Fibroblast of the aortic adventitia (primary cell): ENCODE measurements at regions not wholly inside any gene's neighbourhood (a gene's known extent, or its start where the extent isn't known, plus 50 kb on each side); places are given as distances from the start of the nearest gene placed in this dataset.
A peak's percentile ranks its signal among the peaks of the same experiment; 100 is the strongest.

Experiments
- DNase-seq: peaks from one replicate; pipeline ENCODE4 v3.0.0-alpha.2; 2010; ENCODE audit warnings: low read depth
- H3K4me3 ChIP-seq: 2 replicates; pipeline ENCODE4 v1.5.1; 2011; ENCODE audit warnings: low read depth, mild to moderate bottlenecking, control low read depth, low read length, moderate library complexity
- TF ChIP-seq, protein P1 (sequence below): IDR thresholded peaks from 2 replicates; pipeline ENCODE4 v1.5.1; 2011; ENCODE audit warnings: mild to moderate bottlenecking, low read length, control low read depth, inconsistent platforms; ENCODE audit not compliant: insufficient read depth

DNA sequence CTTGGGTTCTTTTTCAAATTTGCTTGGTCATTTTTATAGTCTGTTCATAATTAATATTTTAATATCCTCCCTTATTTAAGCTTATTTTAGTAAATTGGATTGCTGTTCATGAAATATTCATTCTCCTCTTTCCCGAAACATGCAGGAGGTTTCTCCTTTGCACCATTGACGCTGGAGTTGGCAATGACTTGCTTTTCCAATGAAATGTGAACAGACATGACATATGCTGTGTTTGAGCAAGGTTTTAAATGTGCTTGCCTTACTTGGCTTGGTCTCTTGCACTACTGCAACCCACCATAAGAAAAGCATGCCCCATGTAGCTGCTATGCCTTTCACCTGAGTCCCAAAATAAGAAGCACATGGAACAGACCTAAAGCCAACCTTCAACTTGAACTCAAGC is 498.0 kb upstream of the NFIA start:
- TF ChIP-seq, protein P1, sequence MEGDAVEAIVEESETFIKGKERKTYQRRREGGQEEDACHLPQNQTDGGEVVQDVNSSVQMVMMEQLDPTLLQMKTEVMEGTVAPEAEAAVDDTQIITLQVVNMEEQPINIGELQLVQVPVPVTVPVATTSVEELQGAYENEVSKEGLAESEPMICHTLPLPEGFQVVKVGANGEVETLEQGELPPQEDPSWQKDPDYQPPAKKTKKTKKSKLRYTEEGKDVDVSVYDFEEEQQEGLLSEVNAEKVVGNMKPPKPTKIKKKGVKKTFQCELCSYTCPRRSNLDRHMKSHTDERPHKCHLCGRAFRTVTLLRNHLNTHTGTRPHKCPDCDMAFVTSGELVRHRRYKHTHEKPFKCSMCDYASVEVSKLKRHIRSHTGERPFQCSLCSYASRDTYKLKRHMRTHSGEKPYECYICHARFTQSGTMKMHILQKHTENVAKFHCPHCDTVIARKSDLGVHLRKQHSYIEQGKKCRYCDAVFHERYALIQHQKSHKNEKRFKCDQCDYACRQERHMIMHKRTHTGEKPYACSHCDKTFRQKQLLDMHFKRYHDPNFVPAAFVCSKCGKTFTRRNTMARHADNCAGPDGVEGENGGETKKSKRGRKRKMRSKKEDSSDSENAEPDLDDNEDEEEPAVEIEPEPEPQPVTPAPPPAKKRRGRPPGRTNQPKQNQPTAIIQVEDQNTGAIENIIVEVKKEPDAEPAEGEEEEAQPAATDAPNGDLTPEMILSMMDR: no peak
- H3K4me3 ChIP-seq: no peak overlapping the region

DNA sequence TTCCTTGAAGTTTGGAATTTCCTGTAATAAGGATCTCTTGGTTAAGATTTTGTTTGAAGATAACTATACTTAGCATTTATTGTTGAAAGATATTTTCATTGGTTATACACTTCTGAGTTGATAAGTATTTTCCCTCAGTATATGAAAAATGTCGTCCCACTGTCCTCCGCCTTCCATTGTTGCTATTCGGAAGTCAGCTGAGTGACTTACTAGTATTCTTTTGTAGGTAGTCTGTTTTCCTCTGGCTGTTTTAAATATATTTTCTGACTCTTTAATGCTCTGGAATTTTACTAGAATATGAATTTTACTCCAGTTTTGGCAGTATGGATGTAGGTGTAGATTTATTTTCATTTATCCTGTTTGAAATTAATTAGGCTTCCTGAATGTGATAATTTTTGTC is 498.7 kb upstream of the NFIA start:
- no peak for DNase-seq
- H3K4me3 ChIP-seq: no peak overlapping the region
- TF ChIP-seq, protein P1: no peak

More for the DNA sequence above, 498.0 kb upstream of the NFIA start:
- no peak for DNase-seq

DNA sequence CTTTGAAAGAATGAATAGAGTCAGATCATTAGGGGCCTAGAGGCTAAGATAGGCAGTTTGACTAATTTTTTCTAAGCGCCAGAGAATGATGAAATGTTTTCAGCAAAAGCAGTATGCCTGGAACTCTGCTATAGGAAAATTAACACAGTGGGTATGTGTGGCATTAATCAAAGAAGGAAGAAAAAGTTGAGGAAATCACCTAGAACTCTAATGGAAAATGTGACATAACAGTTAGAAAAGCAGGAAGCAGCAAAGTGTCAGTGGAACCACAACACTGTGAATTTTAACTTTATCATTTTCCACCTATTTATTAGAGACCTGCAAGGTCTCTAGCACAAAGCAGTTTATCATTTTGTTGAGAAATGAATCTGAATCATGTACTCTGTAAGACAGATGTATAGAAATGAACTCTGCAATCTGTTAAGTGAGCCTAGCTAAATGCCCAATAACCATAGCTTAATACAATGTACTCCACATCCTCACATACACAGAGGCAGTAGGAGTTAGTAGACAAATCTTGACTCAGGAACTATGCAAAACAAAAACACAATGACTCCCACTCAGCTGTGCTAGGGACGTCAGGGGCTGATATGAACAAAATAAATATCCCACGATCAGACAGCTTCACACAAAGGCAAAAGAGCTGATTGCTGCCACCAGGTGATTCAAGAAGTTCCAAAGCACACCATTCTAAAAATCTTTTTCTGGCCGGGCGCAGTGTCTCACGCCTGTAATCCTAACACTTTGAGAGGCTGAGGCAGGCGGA is 500.7 kb upstream of the NFIA start:
- no peak for DNase-seq
- TF ChIP-seq, protein P1: no peak
- H3K4me3 ChIP-seq: no peak overlapping the region

DNA sequence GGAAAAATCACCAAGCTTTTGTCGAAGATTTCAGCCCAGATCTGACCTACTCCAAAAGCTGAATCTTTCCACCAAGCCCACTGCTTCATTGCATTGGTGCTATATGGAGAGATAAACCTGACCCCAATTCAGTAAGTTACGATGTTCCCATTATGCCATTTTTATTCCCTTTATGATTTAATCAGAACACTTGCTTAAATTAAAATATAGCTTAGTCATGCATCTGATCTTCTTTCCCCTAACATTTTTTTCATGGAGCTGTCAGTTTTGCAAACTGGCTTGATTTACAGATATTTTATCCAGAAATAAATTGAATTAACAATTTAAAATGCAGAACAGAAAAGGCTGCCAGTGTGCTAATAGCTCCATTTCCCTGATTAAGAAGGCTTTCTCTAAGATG is 503.5 kb upstream of the C1orf87 start:
- TF ChIP-seq, protein P1: no peak
- DNase-seq: no peak
- H3K4me3 ChIP-seq: no peak overlapping the region

DNA sequence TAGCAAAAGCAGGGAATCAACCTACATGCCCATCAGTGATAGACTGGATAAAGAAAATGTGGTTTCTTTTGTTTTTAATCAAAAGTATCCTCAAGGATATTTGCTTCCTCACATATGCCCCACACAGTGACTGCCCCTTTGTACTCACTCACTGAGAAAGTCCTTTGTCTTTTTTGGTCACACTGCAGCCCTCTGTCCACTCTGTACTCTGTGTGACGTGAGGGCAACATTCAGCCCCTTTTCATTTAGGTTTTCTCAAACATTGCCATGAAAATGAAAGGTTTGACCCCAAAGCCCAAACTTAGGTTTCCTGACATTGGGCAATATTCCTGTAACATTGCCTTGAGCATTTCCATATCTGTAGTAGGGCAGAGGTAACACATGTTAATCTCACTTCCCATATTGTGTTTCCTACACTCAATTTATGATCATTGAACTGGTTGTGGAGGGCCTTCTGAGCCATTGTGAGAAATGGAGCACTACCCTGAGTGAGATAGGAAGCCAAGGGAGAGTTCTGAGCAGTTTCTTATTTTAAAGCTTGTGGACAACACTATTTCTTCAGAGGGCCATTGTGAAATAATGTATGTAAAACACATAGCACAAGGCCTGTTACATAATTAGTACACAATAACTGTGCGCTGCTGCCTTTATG is 501.9 kb upstream of the C1orf87 start:
- TF ChIP-seq, protein P1: no peak
- DNase-seq: no peak
- no peak overlapping the region for H3K4me3 ChIP-seq

DNA sequence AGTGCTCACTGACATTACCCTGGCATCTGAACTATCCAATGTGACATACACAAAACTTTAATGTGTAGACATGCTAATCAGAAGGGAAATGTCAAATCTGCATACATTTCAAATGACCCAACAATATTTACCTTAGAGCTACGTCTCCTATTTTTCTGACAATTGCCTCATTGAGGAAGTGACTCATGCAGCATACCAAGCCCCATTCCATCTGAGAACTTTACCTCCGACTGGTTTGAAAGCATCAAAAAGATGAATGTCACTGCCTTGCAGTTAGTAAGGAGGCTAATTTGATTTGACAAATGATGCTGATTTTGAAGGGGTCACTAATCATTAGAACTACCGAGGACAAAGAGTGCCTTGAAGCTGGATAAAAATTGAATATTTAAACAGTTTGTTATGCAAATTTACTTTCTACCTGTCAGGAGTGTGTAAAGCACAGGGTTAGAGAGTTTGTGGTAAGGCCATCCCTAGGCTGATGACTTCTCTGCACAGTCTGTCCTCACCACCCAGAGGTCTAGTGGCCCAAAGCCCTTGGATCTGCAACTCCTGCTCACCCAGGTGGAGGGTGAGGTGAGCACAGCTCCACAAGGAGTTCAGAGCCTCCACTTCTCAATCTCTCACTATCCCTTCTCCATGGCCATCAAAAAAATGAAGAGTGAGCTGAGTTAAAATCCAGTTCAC is 500.3 kb upstream of the C1orf87 start:
- TF ChIP-seq, protein P1: no peak
- peak; percentile 64 for DNase-seq
- no peak overlapping the region for H3K4me3 ChIP-seq
